DOHH2 (cell line): ENCODE measurements at regions not wholly inside any gene's neighbourhood (a gene's known extent, or its start where the extent isn't known, plus 50 kb on each side); places are given as distances from the start of the nearest gene placed in this dataset.

ENCODE experiments used
- EZH2phosphoT487 ChIP-seq: fragments of 200-600 bp; sonication (generic); IDR thresholded peaks from 2 replicates; pipeline ENCODE4 v1.6.1; 2017; ENCODE audit warnings: borderline replicate concordance, mild to moderate bottlenecking, antibody characterized with exemption, low read length, moderate library complexity, mixed read lengths
- TF ChIP-seq, protein P1 (sequence below): fragments of 200-600 bp; sonication (generic); IDR thresholded peaks from one replicate; pipeline ENCODE4 v1.5.1; 2014; ENCODE audit warnings: antibody characterized with exemption, mild to moderate bottlenecking, low read depth, low read length; ENCODE audit not compliant: poor library complexity, severe bottlenecking

DNA sequence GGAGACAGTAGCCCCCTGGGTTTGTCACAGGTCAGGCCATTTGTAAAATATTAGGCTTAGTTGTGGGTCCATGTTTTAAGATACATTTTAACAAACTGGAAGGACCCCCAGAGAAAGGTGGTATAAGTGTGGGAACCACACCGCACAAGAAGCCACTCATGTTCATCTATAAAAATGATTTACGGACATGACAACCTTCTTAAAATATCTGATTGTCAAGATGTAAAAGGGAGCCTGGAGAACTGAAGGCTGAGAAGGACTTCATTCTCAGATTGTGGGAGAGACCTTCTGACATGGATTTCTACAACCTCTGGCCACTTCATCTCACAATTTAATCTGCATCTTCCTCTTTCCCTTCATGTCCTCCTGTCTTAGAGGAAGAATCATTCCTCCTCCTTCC lies 102.4 kb downstream of the VCPKMT start:
- TF ChIP-seq, protein P1, sequence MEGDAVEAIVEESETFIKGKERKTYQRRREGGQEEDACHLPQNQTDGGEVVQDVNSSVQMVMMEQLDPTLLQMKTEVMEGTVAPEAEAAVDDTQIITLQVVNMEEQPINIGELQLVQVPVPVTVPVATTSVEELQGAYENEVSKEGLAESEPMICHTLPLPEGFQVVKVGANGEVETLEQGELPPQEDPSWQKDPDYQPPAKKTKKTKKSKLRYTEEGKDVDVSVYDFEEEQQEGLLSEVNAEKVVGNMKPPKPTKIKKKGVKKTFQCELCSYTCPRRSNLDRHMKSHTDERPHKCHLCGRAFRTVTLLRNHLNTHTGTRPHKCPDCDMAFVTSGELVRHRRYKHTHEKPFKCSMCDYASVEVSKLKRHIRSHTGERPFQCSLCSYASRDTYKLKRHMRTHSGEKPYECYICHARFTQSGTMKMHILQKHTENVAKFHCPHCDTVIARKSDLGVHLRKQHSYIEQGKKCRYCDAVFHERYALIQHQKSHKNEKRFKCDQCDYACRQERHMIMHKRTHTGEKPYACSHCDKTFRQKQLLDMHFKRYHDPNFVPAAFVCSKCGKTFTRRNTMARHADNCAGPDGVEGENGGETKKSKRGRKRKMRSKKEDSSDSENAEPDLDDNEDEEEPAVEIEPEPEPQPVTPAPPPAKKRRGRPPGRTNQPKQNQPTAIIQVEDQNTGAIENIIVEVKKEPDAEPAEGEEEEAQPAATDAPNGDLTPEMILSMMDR: no peak
- no peak for TF ChIP-seq EZH2phosphoT487
